GM12878 (cell line): ENCODE measurements at regions not wholly inside any gene's neighbourhood (a gene's known extent, or its start where the extent isn't known, plus 50 kb on each side); places are given as distances from the start of the nearest gene placed in this dataset.

Source experiments
- ATAC-seq: fragments of 200-7000 bp; cut with Tn5 transposase; 3 replicates; pipeline ENCODE4 v1.9.1; 2020; ENCODE audit warnings: mild to moderate bottlenecking, moderate library complexity
- BruUV-seq: library from RNA; stranded (reverse); fragments of 400-500 nt; replicated peaks from 2 replicates; lab custom pipeline; 2021; lab: Mats Ljungman, UMichigan
- CTCF ChIA-PET: fragments of 300-600 bp; sonication (Branson Sonifier 250); formaldehyde crosslinking; extraction: SDS; loops from one replicate; lab custom pipeline; 2021; ENCODE audit warnings: inconsistent platforms; lab: Yijun Ruan, JAX
- POLR2A ChIA-PET: fragments of 350-600 bp; formaldehyde crosslinking; extraction: SDS; loops from one replicate; lab custom pipeline; 2021; ENCODE audit warnings: inconsistent platforms; lab: Charles Lee
- RAD21 ChIA-PET: fragments of 300-600 bp; sonication (Branson Sonifier 250); formaldehyde crosslinking; loops from one replicate; lab custom pipeline; 2023; ENCODE audit warnings: antibody characterized with exemption; ENCODE audit not compliant: unreplicated experiment; lab: Charles Lee
- SMC1A ChIA-PET: fragments of 300-600 bp; sonication (Branson Sonifier 250); formaldehyde crosslinking; loops from one replicate; lab custom pipeline; 2023; ENCODE audit not compliant: unreplicated experiment, uncharacterized antibody; lab: Charles Lee
- DNase-seq: peaks from one replicate; pipeline ENCODE4 v3.0.0-alpha.2; 2011; ENCODE audit warnings: low read depth, low spot score
- FAIRE-seq: peaks from 3 replicates; lab custom pipeline; 2011; peaks lifted over from hg19 to GRCh38; lab: Jason Lieb, UNC
- H2AFZ ChIP-seq: 2 replicates; pipeline ENCODE4 v1.6.0; 2011; ENCODE audit warnings: low read depth, low read length, control low read depth; ENCODE audit not compliant: control insufficient read depth
- H3K27ac ChIP-seq: 2 replicates; pipeline ENCODE4 v1.5.1; 2011; ENCODE audit warnings: control low read depth; ENCODE audit not compliant: control insufficient read depth, insufficient read depth
- H3K27me3 ChIP-seq, 2 experiments: replicated peaks in 1 of 2; 2 replicates each; pipeline versions ENCODE4 v1.6.0 to v1.6.1; 2011; ENCODE audit warnings: low read length in 1 of 2; ENCODE audit not compliant: control insufficient read depth in 2 of 2, insufficient read depth in 2 of 2
- H3K36me3 ChIP-seq, 2 experiments: 2 replicates each; pipeline ENCODE4 v1.5.1; 2011; ENCODE audit warnings: low read length in 1 of 2; ENCODE audit not compliant: control insufficient read depth in 2 of 2, insufficient read depth in 2 of 2
- H3K4me1 ChIP-seq: 2 replicates; pipeline ENCODE4 v1.6.1; 2011; ENCODE audit warnings: mild to moderate bottlenecking, low read length, moderate library complexity, mixed read lengths; ENCODE audit not compliant: control insufficient read depth, insufficient read depth
- H3K4me2 ChIP-seq: 2 replicates; pipeline ENCODE4 v1.6.0; 2011; ENCODE audit warnings: control low read depth; ENCODE audit not compliant: control insufficient read depth, insufficient read depth
- H3K4me3 ChIP-seq: fragments of 200-600 bp; sonication (generic); 2 replicates; pipeline ENCODE4 v1.5.1; 2016
- H3K79me2 ChIP-seq: 2 replicates; pipeline ENCODE4 v1.6.0; 2011; ENCODE audit warnings: low read length; ENCODE audit not compliant: control insufficient read depth, insufficient read depth
- H3K9ac ChIP-seq: 2 replicates; pipeline ENCODE4 v1.8.0; 2011; ENCODE audit warnings: low read length, control low read depth, mixed read lengths; ENCODE audit not compliant: control insufficient read depth, insufficient read depth
- H3K9me3 ChIP-seq: replicated peaks from 3 replicates; pipeline ENCODE4 v1.5.1; 2011; ENCODE audit warnings: mild to moderate bottlenecking, low read length; ENCODE audit not compliant: control insufficient read depth, insufficient read depth
- H4K20me1 ChIP-seq: 2 replicates; pipeline ENCODE4 v1.6.0; 2011; ENCODE audit not compliant: control insufficient read depth, insufficient read depth
- BACH1 ChIP-seq: fragments of 450-650 bp; IDR thresholded peaks from 2 replicates; pipeline ENCODE4 v1.6.1; 2017; ENCODE audit warnings: mild to moderate bottlenecking, borderline replicate concordance
- BHLHE40 ChIP-seq, 2 experiments: fragments of 450-650 bp in 1 of 2; IDR thresholded peaks; 2 replicates each; pipeline ENCODE4 v1.6.1; 2011 to 2017; ENCODE audit warnings: low read depth in 2 of 2, borderline replicate concordance in 1 of 2, improper control_type of control experiment in 1 of 2, low read length in 1 of 2, mild to moderate bottlenecking in 1 of 2
- CHD4 ChIP-seq: fragments of 200-600 bp; sonication (generic); IDR thresholded peaks from 2 replicates; pipeline ENCODE4 v1.6.1; 2016; ENCODE audit warnings: mild to moderate bottlenecking
- EGR1 ChIP-seq, 2 experiments: IDR thresholded peaks; 1 replicate in 1 of 2; 2 replicates in 1 of 2; pipeline ENCODE4 v1.6.1; 2011 to 2012; ENCODE audit warnings: low read depth in 2 of 2, low read length in 2 of 2, borderline replicate concordance in 1 of 2, mild to moderate bottlenecking in 1 of 2, moderate library complexity in 1 of 2
- FOS ChIP-seq: IDR thresholded peaks from 3 replicates; pipeline ENCODE4 v1.6.1; 2011; ENCODE audit warnings: borderline replicate concordance; ENCODE audit not compliant: insufficient read length; ENCODE audit errors: extremely low read depth
- FOXM1 ChIP-seq: IDR thresholded peaks from 2 replicates; pipeline ENCODE4 v1.6.1; 2012; ENCODE audit warnings: low read depth, mild to moderate bottlenecking, inconsistent platforms, low read length, moderate library complexity
- JUND ChIP-seq: IDR thresholded peaks from 2 replicates; pipeline ENCODE4 v1.6.1; 2012; ENCODE audit warnings: low read depth, mild to moderate bottlenecking, low read length, improper control_type of control experiment, moderate library complexity
- KDM1A ChIP-seq: fragments of 200-600 bp; sonication (generic); IDR thresholded peaks from 2 replicates; pipeline ENCODE4 v1.6.1; 2016; ENCODE audit warnings: borderline replicate concordance
- MTA2 ChIP-seq: fragments of 450-650 bp; IDR thresholded peaks from 2 replicates; pipeline ENCODE4 v1.6.1; 2016; ENCODE audit warnings: low read depth, mild to moderate bottlenecking, moderate library complexity
- MTA3 ChIP-seq: IDR thresholded peaks from 2 replicates; pipeline ENCODE4 v1.6.1; 2012; ENCODE audit warnings: low read length, inconsistent platforms, borderline replicate concordance
- NFYB ChIP-seq: IDR thresholded peaks from 2 replicates; pipeline ENCODE4 v1.6.1; 2011; ENCODE audit warnings: low read depth, mild to moderate bottlenecking, low read length, improper control_type of control experiment, moderate library complexity; ENCODE audit not compliant: insufficient read depth
- PML ChIP-seq: IDR thresholded peaks from 2 replicates; pipeline ENCODE4 v1.6.1; 2012; ENCODE audit warnings: low read length, inconsistent platforms
- POLR2AphosphoS2 ChIP-seq: IDR thresholded peaks from 2 replicates; pipeline ENCODE4 v1.6.1; 2011; ENCODE audit warnings: low read depth, mild to moderate bottlenecking, low read length, improper control_type of control experiment, moderate library complexity
- SMAD1 ChIP-seq: fragments of 450-650 bp; IDR thresholded peaks from 2 replicates; pipeline ENCODE4 v1.6.1; 2018; ENCODE audit warnings: mild to moderate bottlenecking, low read depth; ENCODE audit not compliant: partially characterized antibody
- WGBS: methylation state at CpG from one replicate; pipeline ENCODE4 v1.1.6; 2016; ENCODE audit warnings: low lambda C conversion rate; ENCODE audit not compliant: insufficient replicate concordance, insufficient coverage; ENCODE audit errors: missing lambda C conversion rate; 5-methylcytosine and 5-hydroxymethylcytosine counted together
- in situ Hi-C: fragments of 300-500 bp; cut with MboI; formaldehyde crosslinking; loops from 9 replicates; pipeline ENCODE4 v1.14.3; 2018; ENCODE audit warnings: mixed read lengths
- intact Hi-C: fragments of 100-400 bp; cut with micrococcal nuclease; formaldehyde crosslinking; loops from one replicate; pipeline ENCODE4 v1.14.2; 2022; ENCODE audit not compliant: unreplicated experiment
- TF ChIP-seq, protein P1 (sequence below): fragments of 450-650 bp; IDR thresholded peaks from 2 replicates; pipeline ENCODE4 v1.6.1; 2016; ENCODE audit warnings: mild to moderate bottlenecking, moderate library complexity, borderline replicate concordance
- TF ChIP-seq, protein P2 (sequence below), 3 experiments: IDR thresholded peaks in 2 of 3; conservative IDR thresholded peaks in 1 of 3; 2 replicates each; pipeline ENCODE4 v1.5.1; 2011; ENCODE audit warnings: low read depth in 3 of 3, low read length in 3 of 3, mild to moderate bottlenecking in 3 of 3, control low read depth in 2 of 3, moderate library complexity in 2 of 3, inconsistent platforms in 1 of 3, mixed read lengths in 1 of 3; ENCODE audit not compliant: control insufficient read depth in 2 of 3, insufficient read depth in 1 of 3; ENCODE audit errors: extremely low read depth in 1 of 3
- TF ChIP-seq, protein P3 (sequence below): IDR thresholded peaks from 2 replicates; pipeline ENCODE4 v1.6.1; 2012; ENCODE audit warnings: low read depth, low read length, improper control_type of control experiment

DNA sequence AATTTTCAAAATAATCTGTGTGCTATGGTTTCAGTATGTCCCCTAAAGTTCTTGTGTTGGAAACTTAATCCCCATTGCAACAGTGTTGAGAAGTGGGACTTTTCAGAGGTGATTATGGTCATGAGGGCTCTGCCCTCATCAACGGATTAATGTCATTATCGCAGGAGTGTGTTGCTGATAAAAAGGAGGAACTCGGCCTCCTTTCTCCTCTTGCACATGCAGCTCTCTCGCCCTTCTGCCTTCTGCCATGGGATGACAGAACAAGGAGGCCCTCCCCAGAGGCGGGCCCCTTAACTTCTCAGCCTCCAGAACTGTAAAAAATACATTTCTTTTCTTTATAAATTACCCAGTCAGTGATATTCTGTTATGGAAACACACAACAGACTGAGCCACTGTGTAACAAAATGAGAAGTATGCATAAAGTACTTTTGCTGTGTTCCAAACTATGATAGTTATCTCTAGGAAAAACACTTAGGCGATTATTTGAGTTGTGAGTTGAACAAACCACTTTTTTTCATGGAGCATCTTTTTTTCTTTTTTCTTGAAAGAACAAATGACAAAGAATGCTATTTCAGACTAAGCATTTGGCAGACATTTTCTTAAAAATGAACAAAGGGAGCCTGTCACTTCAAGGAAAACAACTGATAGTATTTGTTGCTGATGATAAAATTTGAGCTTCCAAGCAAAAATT, 134.8 kb upstream of the FUT8 start:
- H3K4me3 ChIP-seq: no peak overlapping the region
- no peaks in the 10 kb centered on the region for H3K27me3 ChIP-seq
- intact Hi-C loops (no loop called here), in situ Hi-C loops (no loop called here)
- no peak overlapping the region for H3K9ac ChIP-seq
- peaks cover 10% of the 10 kb centered on the region for H3K4me1 ChIP-seq
- ATAC-seq (no peak), FAIRE-seq (no peak), DNase-seq (no peak)
- no peaks in the 10 kb centered on the region for H4K20me1 ChIP-seq
- 82% methylated on average over 6 of the region's 6 CpGs for WGBS
- CTCF ChIA-PET: interaction anchor here (0.8 to 1.0 kb wide), 2 partner anchors 32 to 82 kb away, joined by 3 read pairs; no protein-coding TSS in a partner anchor
- H2AFZ ChIP-seq: no peak overlapping the region
- RAD21 ChIA-PET: interaction anchor here (0.6 to 1.0 kb wide), 2 partner anchors 9 to 139 kb away, joined by 4 read pairs; no protein-coding TSS in a partner anchor
- POLR2A ChIA-PET: no interaction called here
- H3K27ac ChIP-seq: no peak overlapping the region
- SMC1A ChIA-PET: interaction anchor here (0.7 kb wide), 1 partner anchor 12 kb away, joined by 3 read pairs; no protein-coding TSS in a partner anchor
- H3K36me3 ChIP-seq: no peaks in the 10 kb centered on the region
- H3K79me2 ChIP-seq: peaks cover 4% of the 10 kb centered on the region; the same call in 1 of the 2 replicates
- no TSS peak for BruUV-seq
- no peak overlapping the region for H3K4me2 ChIP-seq
- no peaks in the 10 kb centered on the region; the same call in 2 of the 3 replicates for H3K9me3 ChIP-seq
- TF ChIP-seq MTA3 (no peak), EGR1 (IDR thresholded peaks at IDR 0.05; ENCODE audit: borderline replicate concordance in 1 of 2, low read depth in 2 of 2, low read length in 2 of 2) (no peak), NFYB (no peak), POLR2AphosphoS2 (no peak), KDM1A (no peak), CHD4 (no peak), SMAD1 (no peak), BACH1 (no peak), BHLHE40 (IDR thresholded peaks at IDR 0.05; ENCODE audit: borderline replicate concordance in 1 of 2, low read depth in 2 of 2, low read length in 1 of 2) (no peak), PML (no peak), JUND (no peak), FOS (no peak), MTA2 (no peak), FOXM1 (no peak)
- TF ChIP-seq, protein P1, sequence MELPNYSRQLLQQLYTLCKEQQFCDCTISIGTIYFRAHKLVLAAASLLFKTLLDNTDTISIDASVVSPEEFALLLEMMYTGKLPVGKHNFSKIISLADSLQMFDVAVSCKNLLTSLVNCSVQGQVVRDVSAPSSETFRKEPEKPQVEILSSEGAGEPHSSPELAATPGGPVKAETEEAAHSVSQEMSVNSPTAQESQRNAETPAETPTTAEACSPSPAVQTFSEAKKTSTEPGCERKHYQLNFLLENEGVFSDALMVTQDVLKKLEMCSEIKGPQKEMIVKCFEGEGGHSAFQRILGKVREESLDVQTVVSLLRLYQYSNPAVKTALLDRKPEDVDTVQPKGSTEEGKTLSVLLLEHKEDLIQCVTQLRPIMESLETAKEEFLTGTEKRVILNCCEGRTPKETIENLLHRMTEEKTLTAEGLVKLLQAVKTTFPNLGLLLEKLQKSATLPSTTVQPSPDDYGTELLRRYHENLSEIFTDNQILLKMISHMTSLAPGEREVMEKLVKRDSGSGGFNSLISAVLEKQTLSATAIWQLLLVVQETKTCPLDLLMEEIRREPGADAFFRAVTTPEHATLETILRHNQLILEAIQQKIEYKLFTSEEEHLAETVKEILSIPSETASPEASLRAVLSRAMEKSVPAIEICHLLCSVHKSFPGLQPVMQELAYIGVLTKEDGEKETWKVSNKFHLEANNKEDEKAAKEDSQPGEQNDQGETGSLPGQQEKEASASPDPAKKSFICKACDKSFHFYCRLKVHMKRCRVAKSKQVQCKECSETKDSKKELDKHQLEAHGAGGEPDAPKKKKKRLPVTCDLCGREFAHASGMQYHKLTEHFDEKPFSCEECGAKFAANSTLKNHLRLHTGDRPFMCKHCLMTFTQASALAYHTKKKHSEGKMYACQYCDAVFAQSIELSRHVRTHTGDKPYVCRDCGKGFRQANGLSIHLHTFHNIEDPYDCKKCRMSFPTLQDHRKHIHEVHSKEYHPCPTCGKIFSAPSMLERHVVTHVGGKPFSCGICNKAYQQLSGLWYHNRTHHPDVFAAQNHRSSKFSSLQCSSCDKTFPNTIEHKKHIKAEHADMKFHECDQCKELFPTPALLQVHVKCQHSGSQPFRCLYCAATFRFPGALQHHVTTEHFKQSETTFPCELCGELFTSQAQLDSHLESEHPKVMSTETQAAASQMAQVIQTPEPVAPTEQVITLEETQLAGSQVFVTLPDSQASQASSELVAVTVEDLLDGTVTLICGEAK: no peak
- TF ChIP-seq, protein P2, sequence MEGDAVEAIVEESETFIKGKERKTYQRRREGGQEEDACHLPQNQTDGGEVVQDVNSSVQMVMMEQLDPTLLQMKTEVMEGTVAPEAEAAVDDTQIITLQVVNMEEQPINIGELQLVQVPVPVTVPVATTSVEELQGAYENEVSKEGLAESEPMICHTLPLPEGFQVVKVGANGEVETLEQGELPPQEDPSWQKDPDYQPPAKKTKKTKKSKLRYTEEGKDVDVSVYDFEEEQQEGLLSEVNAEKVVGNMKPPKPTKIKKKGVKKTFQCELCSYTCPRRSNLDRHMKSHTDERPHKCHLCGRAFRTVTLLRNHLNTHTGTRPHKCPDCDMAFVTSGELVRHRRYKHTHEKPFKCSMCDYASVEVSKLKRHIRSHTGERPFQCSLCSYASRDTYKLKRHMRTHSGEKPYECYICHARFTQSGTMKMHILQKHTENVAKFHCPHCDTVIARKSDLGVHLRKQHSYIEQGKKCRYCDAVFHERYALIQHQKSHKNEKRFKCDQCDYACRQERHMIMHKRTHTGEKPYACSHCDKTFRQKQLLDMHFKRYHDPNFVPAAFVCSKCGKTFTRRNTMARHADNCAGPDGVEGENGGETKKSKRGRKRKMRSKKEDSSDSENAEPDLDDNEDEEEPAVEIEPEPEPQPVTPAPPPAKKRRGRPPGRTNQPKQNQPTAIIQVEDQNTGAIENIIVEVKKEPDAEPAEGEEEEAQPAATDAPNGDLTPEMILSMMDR (IDR thresholded peaks at IDR 0.05 in 2 of 3, conservative IDR thresholded peaks at IDR 0.05 in 1 of 3; ENCODE audit: control insufficient read depth in 2 of 3, extremely low read depth in 1 of 3, insufficient read depth in 1 of 3, low read depth in 3 of 3, low read length in 3 of 3): no peak
- TF ChIP-seq, protein P3, sequence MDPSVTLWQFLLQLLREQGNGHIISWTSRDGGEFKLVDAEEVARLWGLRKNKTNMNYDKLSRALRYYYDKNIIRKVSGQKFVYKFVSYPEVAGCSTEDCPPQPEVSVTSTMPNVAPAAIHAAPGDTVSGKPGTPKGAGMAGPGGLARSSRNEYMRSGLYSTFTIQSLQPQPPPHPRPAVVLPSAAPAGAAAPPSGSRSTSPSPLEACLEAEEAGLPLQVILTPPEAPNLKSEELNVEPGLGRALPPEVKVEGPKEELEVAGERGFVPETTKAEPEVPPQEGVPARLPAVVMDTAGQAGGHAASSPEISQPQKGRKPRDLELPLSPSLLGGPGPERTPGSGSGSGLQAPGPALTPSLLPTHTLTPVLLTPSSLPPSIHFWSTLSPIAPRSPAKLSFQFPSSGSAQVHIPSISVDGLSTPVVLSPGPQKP: no peak
